Karpas-422 (cell line): ENCODE measurements at regions not wholly inside any gene's neighbourhood (a gene's known extent, or its start where the extent isn't known, plus 50 kb on each side); places are given as distances from the start of the nearest gene placed in this dataset.

Experiments
- DNase-seq: peaks from one replicate; pipeline ENCODE4 v3.0.0-alpha.2; 2015
- H2AFZ ChIP-seq: fragments of 200-600 bp; sonication (generic); 2 replicates; pipeline ENCODE4 v1.6.1; 2014; ENCODE audit warnings: antibody characterized with exemption, low read length, mixed read lengths
- H3K27ac ChIP-seq: fragments of 200-600 bp; sonication (generic); 2 replicates; pipeline ENCODE4 v1.5.1; 2014; ENCODE audit warnings: mild to moderate bottlenecking, low read length, moderate library complexity
- H3K27me3 ChIP-seq: fragments of 200-600 bp; sonication (generic); 2 replicates; pipeline ENCODE4 v1.6.1; 2014; ENCODE audit warnings: low read length, mixed read lengths
- H3K36me3 ChIP-seq: fragments of 200-600 bp; sonication (generic); 2 replicates; pipeline ENCODE4 v1.6.1; 2014; ENCODE audit warnings: low read length, mixed read lengths; ENCODE audit not compliant: insufficient read depth
- H3K4me1 ChIP-seq: fragments of 200-600 bp; sonication (generic); 2 replicates; pipeline ENCODE4 v1.6.1; 2014; ENCODE audit warnings: mild to moderate bottlenecking, low read length, mixed read lengths
- H3K4me2 ChIP-seq: fragments of 200-600 bp; sonication (generic); 2 replicates; pipeline ENCODE4 v1.6.1; 2014; ENCODE audit warnings: low read length, low read depth, mild to moderate bottlenecking; ENCODE audit not compliant: poor library complexity, severe bottlenecking
- H3K4me3 ChIP-seq: fragments of 200-600 bp; sonication (generic); 2 replicates; pipeline ENCODE4 v1.5.1; 2014; ENCODE audit warnings: mild to moderate bottlenecking, antibody characterized with exemption, low read length, mixed read lengths
- H3K79me2 ChIP-seq: fragments of 200-600 bp; sonication (generic); 2 replicates; pipeline ENCODE4 v1.6.1; 2014; ENCODE audit warnings: mild to moderate bottlenecking, low read length, mixed read lengths
- H3K9ac ChIP-seq: fragments of 200-600 bp; sonication (generic); 2 replicates; pipeline ENCODE4 v1.6.0; 2014; ENCODE audit warnings: low read length
- H3K9me2 ChIP-seq: fragments of 200-600 bp; sonication (generic), shearing (Covaris generic); replicated peaks from 2 replicates; pipeline ENCODE4 v1.6.0; 2014; ENCODE audit warnings: mild to moderate bottlenecking, low read length, moderate library complexity; ENCODE audit not compliant: insufficient read depth
- H3K9me3 ChIP-seq: fragments of 300-700, 200-600 bp; sonication (generic); 2 replicates; pipeline ENCODE4 v1.6.1; 2014; ENCODE audit warnings: low read length, mixed read lengths
- H4K20me1 ChIP-seq: fragments of 200-600 bp; sonication (generic); 2 replicates; pipeline ENCODE4 v1.6.1; 2014; ENCODE audit warnings: mild to moderate bottlenecking, antibody characterized with exemption, low read length, low read depth; ENCODE audit not compliant: insufficient read depth

DNA sequence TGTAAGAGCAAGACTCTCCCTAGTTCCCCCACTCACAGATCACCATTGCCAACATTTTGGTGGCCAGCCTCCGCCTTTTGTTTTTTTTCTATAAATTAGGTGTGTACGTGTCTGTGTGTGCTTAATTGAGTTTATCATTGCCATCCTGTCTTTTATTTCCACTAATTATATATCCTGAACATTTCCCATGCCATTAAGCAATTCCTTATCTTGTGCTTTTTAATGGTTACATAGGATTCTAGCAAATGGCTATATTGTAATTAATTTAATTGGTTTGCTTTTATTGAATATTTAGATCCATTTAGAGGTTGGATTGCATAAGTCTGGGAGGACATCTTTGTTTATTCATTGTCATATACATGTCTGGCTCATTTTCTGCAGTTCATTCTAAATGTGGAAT, 107.3 kb upstream of the RTL1 start:
- H3K4me2 ChIP-seq: no peak overlapping the region
- no peaks in the 10 kb centered on the region for H3K27me3 ChIP-seq
- H3K4me3 ChIP-seq: no peak overlapping the region
- H2AFZ ChIP-seq: no peak overlapping the region
- no peaks in the 10 kb centered on the region for H3K9me3 ChIP-seq
- no peak overlapping the region for H3K9ac ChIP-seq
- no peak for DNase-seq
- H3K79me2 ChIP-seq: no peaks in the 10 kb centered on the region
- no peaks in the 10 kb centered on the region for H4K20me1 ChIP-seq
- H3K36me3 ChIP-seq: no peaks in the 10 kb centered on the region
- no peak overlapping the region for H3K27ac ChIP-seq
- H3K9me2 ChIP-seq: no peaks in the 10 kb centered on the region
- H3K4me1 ChIP-seq: no peaks in the 10 kb centered on the region

DNA sequence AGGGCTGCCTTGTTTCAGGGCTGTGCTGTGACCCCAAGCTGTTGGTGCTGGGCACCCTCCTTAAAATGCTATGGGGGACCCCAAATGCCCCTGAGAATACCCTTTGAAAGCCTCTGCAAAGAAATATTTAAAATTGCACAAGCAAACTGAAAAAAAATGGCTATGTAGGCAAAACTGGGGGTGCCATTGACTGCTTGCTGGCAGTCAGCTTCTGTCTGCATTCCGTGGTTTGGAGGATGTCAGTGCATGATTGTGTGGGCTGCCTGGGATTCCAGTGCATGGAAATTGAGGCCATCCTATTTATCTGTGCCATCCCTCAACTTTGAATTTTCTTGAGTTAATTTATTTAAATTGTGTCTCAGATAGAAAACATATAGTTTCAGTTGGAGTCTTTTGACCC, 113.7 kb upstream of the RTL1 start:
- Histone ChIP-seq H3K4me1 (no peaks in the 10 kb centered on the region), H3K9me3 (no peaks in the 10 kb centered on the region), H2AFZ (no peak overlapping the region), H3K9ac (no peak overlapping the region), H3K9me2 (no peaks in the 10 kb centered on the region), H3K36me3 (no peaks in the 10 kb centered on the region), H3K4me2 (no peak overlapping the region), H3K4me3 (no peak overlapping the region), H4K20me1 (no peaks in the 10 kb centered on the region), H3K79me2 (no peaks in the 10 kb centered on the region), H3K27me3 (no peaks in the 10 kb centered on the region), H3K27ac (no peak overlapping the region)
- no peak for DNase-seq

DNA sequence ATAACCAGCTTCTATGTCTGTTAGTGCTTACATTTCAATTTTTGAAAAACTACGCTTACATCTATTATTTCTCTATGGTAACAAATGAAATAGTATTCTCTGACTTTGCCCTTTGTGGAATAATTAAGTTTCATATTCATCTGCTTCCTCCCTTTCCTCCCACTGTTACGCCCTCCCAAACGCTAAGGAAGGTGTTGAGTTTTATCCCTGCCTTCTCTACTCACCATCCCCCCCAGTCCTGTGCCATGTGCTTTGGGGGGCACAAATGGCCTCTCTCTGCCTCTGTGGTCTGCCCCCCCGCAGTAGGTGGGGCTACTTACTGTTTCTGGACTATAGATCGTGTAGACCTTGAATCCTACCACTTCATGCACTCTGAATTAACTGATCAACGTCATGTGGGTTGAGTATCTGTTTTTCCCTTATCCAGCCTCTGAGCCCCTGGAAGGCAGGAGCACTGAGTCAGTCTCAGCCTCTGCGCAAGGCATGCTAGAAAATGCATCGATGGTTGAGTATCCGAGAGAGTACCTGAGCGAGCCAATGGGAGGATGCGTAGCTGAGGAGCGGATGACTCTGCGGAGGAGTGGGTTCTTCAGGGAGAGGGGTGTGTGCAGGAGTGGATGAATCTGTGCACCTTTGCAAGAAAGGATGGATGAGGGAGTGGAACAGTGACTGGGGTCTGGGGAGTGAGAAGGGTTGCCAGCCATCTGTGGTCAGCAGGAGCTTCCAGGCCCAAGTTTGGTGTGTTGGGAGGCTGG, 114.5 kb upstream of the RTL1 start:
- no peaks in the 10 kb centered on the region for H3K9me3 ChIP-seq
- no peaks in the 10 kb centered on the region for H3K4me1 ChIP-seq
- H3K79me2 ChIP-seq: no peaks in the 10 kb centered on the region
- H3K27ac ChIP-seq: no peak overlapping the region
- H2AFZ ChIP-seq: no peak overlapping the region
- H3K9ac ChIP-seq: no peak overlapping the region
- H3K9me2 ChIP-seq: no peaks in the 10 kb centered on the region
- no peak overlapping the region for H3K4me2 ChIP-seq
- no peaks in the 10 kb centered on the region for H4K20me1 ChIP-seq
- no peak for DNase-seq
- no peaks in the 10 kb centered on the region; the same call in 1 of the 2 replicates for H3K27me3 ChIP-seq
- no peaks in the 10 kb centered on the region for H3K36me3 ChIP-seq
- no peak overlapping the region for H3K4me3 ChIP-seq

DNA sequence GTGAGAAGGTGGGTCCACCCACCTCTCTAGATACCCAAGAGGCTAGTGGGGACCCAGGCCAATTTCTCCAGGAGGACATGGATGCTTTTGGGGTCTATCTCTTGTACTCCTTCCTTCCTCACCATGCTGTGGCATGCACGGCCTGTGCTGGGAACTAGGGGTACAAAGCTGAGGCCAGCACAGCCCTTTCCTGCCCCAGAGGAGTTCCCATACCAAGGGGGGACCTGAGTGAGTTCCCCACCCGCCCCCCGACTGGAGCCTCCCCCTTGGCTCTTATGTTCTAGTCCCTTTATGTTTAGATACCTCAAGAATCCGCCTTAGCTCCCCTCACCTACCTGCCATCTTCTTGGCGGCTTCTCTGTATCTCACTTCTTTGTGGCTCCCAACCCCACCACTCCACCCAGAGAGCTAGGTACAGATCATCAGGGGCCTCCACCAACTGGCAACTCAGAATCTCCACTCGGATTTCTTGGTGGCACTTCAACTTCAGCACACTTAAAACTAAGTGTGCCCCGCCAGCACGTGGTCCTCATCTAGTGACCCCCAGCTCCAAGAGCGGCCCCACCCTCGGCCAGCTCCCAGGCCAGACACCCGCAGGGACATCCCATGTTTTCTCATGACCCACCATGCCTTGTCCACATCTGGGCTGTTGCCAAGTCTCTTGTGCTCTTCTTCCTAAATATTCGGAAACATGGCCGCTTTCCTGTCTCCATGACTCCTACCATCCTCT, 115.2 kb upstream of the RTL1 start:
- H2AFZ ChIP-seq: no peak overlapping the region
- no peak for DNase-seq

DNA sequence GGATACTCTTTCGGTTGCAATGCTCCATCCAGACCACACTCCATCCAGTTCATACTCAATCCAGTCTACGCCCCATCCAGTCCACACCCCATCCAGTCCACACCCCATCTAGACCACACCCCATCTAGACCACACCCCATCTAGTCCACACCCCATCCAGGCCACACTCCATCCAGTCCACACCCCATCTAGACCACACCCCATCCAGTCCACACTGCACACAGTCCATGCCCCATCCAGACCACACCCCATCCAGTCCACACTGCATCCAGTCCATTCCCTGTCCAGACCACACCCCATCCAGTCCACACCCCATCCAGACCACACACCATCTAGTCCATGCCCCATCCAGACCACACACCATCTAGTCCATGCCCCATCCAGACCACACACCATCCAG, 116.0 kb upstream of the RTL1 start:
- Histone ChIP-seq H3K27me3 (no peaks in the 10 kb centered on the region; the same call in 1 of the 2 replicates), H3K79me2 (no peaks in the 10 kb centered on the region), H3K4me1 (no peaks in the 10 kb centered on the region), H3K9me2 (no peaks in the 10 kb centered on the region), H3K27ac (no peak overlapping the region), H2AFZ (no peak overlapping the region), H3K4me3 (no peak overlapping the region), H3K9me3 (no peaks in the 10 kb centered on the region), H3K4me2 (no peak overlapping the region), H3K36me3 (no peaks in the 10 kb centered on the region), H3K9ac (no peak overlapping the region), H4K20me1 (no peaks in the 10 kb centered on the region)
- DNase-seq: no peak

More for the DNA sequence above, 115.2 kb upstream of the RTL1 start:
- H3K27ac ChIP-seq: no peak overlapping the region
- no peak overlapping the region for H3K9ac ChIP-seq
- no peaks in the 10 kb centered on the region for H3K4me1 ChIP-seq
- H3K4me3 ChIP-seq: no peak overlapping the region
- no peaks in the 10 kb centered on the region for H3K9me2 ChIP-seq
- H3K79me2 ChIP-seq: no peaks in the 10 kb centered on the region
- no peaks in the 10 kb centered on the region for H3K9me3 ChIP-seq
- no peaks in the 10 kb centered on the region for H4K20me1 ChIP-seq
- no peak overlapping the region for H3K4me2 ChIP-seq
- no peaks in the 10 kb centered on the region for H3K36me3 ChIP-seq
- no peaks in the 10 kb centered on the region; the same call in 1 of the 2 replicates for H3K27me3 ChIP-seq

DNA sequence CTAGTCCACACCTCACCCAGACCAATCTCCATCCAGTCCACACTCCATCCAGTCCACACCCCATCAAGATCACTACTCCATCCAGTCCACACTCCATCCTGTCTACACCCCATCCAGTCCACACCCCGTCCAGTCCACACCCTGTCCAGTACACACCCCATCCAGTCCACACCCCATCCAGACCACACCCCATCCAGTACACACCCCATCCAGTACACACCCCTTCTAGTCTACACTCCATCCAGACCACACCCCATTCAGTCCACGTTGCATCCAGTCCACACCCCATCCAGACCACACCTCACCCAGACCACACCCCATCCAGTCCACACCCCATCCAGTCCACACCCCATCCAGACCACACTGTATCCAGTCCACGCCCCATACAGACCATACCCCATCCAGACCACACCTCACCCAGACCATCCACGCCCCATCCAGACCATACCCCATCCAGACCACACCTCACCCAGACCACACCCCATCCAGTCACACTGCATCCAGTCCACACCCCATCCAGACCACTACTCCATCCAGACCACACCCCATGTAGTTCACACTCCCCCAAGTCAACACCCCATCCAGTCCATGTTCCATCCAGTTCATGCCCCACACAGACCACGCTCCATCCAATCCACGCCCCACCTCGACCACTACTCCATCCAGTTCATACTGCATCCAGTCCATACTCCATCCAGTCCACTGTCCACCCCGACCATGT, 116.6 kb upstream of the RTL1 start:
- no peaks in the 10 kb centered on the region for H3K9me3 ChIP-seq
- no peaks in the 10 kb centered on the region for H3K79me2 ChIP-seq
- no peak for DNase-seq
- no peak overlapping the region for H3K4me2 ChIP-seq
- H3K27me3 ChIP-seq: no peaks in the 10 kb centered on the region; the same call in 1 of the 2 replicates
- H3K36me3 ChIP-seq: no peaks in the 10 kb centered on the region
- no peak overlapping the region for H2AFZ ChIP-seq
- H4K20me1 ChIP-seq: no peaks in the 10 kb centered on the region
- no peaks in the 10 kb centered on the region for H3K9me2 ChIP-seq
- no peak overlapping the region for H3K27ac ChIP-seq
- H3K4me3 ChIP-seq: no peak overlapping the region
- no peak overlapping the region for H3K9ac ChIP-seq
- no peaks in the 10 kb centered on the region for H3K4me1 ChIP-seq

DNA sequence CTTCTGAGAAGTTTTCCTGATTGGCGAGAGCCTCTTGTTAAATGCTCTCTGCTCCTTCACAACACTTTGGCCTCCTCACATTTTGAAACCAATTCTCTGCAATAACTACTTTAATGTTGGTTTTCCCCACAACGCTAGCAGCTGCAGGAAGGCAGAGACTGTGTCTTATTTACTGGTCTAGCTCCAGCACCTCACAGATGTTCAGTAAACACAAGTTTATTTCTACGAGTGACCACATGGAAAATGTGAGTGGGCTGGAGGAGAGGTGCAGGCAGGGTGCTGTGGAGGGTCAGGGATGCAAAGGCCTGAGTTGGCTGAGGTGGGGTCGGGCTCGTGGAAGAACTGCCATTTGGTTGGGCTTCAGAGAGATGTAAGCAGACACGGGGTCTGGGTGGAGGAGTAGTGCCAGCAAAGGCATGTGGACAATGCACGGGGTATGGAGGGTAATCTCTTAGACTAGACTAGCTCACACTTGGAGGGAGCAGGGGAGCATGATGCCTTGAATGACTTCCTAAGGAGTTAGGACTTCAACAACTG, 117.4 kb upstream of the RTL1 start:
- H3K36me3 ChIP-seq: no peaks in the 10 kb centered on the region
- no peak overlapping the region for H3K27ac ChIP-seq
- H3K79me2 ChIP-seq: no peaks in the 10 kb centered on the region
- H3K4me3 ChIP-seq: no peak overlapping the region
- no peak for DNase-seq
- no peaks in the 10 kb centered on the region for H3K9me2 ChIP-seq
- no peak overlapping the region for H3K9ac ChIP-seq
- no peaks in the 10 kb centered on the region; the same call in 1 of the 2 replicates for H3K27me3 ChIP-seq
- H2AFZ ChIP-seq: no peak overlapping the region
- H3K4me1 ChIP-seq: no peaks in the 10 kb centered on the region
- H4K20me1 ChIP-seq: no peaks in the 10 kb centered on the region
- no peaks in the 10 kb centered on the region for H3K9me3 ChIP-seq
- H3K4me2 ChIP-seq: no peak overlapping the region

DNA sequence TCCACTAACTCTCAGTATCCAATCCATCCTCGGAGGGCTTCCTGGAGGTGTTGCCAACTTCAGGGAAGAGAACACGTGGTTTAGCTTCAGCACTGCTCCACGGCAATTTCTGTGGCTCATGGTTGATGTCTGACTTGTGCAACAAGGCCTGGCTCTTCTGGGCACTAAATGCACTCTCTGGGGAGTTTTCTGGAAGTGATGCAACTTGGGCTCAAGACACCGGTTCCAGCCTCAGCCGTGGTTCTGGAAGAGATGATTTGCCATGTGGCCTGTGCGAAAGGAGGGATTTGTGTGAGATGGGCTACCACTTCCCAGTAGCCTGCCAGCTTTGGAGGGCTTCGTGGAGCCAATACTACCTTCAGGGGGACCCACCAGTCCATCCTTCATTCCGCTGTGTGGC, 118.6 kb upstream of the RTL1 start:
- DNase-seq: no peak
- no peak overlapping the region for H3K27ac ChIP-seq
- H4K20me1 ChIP-seq: no peaks in the 10 kb centered on the region
- H3K79me2 ChIP-seq: no peaks in the 10 kb centered on the region
- no peaks in the 10 kb centered on the region for H3K9me2 ChIP-seq
- no peaks in the 10 kb centered on the region for H3K9me3 ChIP-seq
- no peaks in the 10 kb centered on the region; the same call in 1 of the 2 replicates for H3K27me3 ChIP-seq
- H3K4me2 ChIP-seq: no peak overlapping the region
- no peak overlapping the region for H3K4me3 ChIP-seq
- no peak overlapping the region for H3K9ac ChIP-seq
- H2AFZ ChIP-seq: no peak overlapping the region
- no peaks in the 10 kb centered on the region for H3K36me3 ChIP-seq
- no peaks in the 10 kb centered on the region for H3K4me1 ChIP-seq
